Thoracic aorta (tissue), 2 donors: ENCODE measurements at regions not wholly inside any gene's neighbourhood (a gene's known extent, or its start where the extent isn't known, plus 50 kb on each side); places are given as distances from the start of the nearest gene placed in this dataset.

Experiments used
- ATAC-seq: fragments of 150-250 bp; one replicate; pipeline ENCODE4 v1.8.0; 2017; ENCODE audit warnings: low read depth; ENCODE audit not compliant: insufficient number of reproducible peaks, low FRiP score
- DNase-seq: peaks from one replicate; pipeline ENCODE4 v3.0.0-alpha.2; 2020; ENCODE audit warnings: low spot score
- H3K27ac ChIP-seq, 2 donors: fragments of 200-600 bp; sonication (generic); 1 replicate in 1 of 2; 2 replicates in 1 of 2; pipeline ENCODE4 v1.5.1; 2016; ENCODE audit warnings: mild to moderate bottlenecking in 2 of 2, moderate library complexity in 2 of 2
- H3K27me3 ChIP-seq: fragments of 200-600 bp; sonication (generic); replicated peaks from 2 replicates; pipeline ENCODE4 v1.6.0; 2016; ENCODE audit warnings: mild to moderate bottlenecking; ENCODE audit not compliant: insufficient read depth
- H3K36me3 ChIP-seq: fragments of 200-600 bp; sonication (generic); one replicate; pipeline ENCODE4 v1.5.1; 2016
- H3K4me1 ChIP-seq, 2 donors: fragments of 200-600 bp; sonication (generic); 1 replicate in 1 of 2; 2 replicates in 1 of 2; pipeline versions ENCODE4 v1.5.1 to v1.6.0; 2016; ENCODE audit warnings: low read depth in 2 of 2, mild to moderate bottlenecking in 1 of 2; ENCODE audit not compliant: control insufficient read depth in 1 of 2
- H3K4me3 ChIP-seq: fragments of 200-600 bp; sonication (generic); 2 replicates; pipeline ENCODE4 v1.5.1; 2016; ENCODE audit warnings: mild to moderate bottlenecking
- H3K9me3 ChIP-seq: fragments of 200-600 bp; sonication (generic); 2 replicates; pipeline ENCODE4 v1.5.1; 2016
- CTCF ChIP-seq: fragments of 200-600 bp; sonication (generic); IDR thresholded peaks from one replicate; pipeline ENCODE4 v1.5.1; 2019; ENCODE audit warnings: antibody characterized with exemption

- Histone ChIP-seq H3K36me3 (no peaks in the 10 kb centered on the region), H3K27me3 (no peaks in the 10 kb centered on the region), H3K4me3 (no peak overlapping the region), H3K9me3 (no peaks in the 10 kb centered on the region), H3K27ac (no peak overlapping the region), H3K4me1 (peaks cover 0 to 5% of the 10 kb centered on the region in 2 donors)
- no peak for DNase-seq
- no peak for TF ChIP-seq CTCF
- ATAC-seq: no peak
These were observed 306.2 kb downstream of the TEX29 start for GRCh38 chr13:111626371-111627305.

- Histone ChIP-seq H3K4me1 (peaks cover 0 to 5% of the 10 kb centered on the region in 2 donors), H3K4me3 (no peak overlapping the region), H3K27ac (no peak overlapping the region), H3K27me3 (no peaks in the 10 kb centered on the region), H3K9me3 (no peaks in the 10 kb centered on the region), H3K36me3 (no peaks in the 10 kb centered on the region)
- ATAC-seq (no peak), DNase-seq (no peak)
- TF ChIP-seq CTCF: no peak
These were observed 307.2 kb downstream of the TEX29 start for GRCh38 chr13:111627596-111627995.

GRCh38 chr13:111629016-111629415 is 308.6 kb downstream of the TEX29 start:
- DNase-seq (no peak), ATAC-seq (no peak)
- Histone ChIP-seq H3K36me3 (no peaks in the 10 kb centered on the region), H3K4me1 (peaks cover 0 to 5% of the 10 kb centered on the region in 2 donors), H3K27me3 (no peaks in the 10 kb centered on the region), H3K27ac (no peak overlapping the region), H3K4me3 (no peak overlapping the region), H3K9me3 (no peaks in the 10 kb centered on the region)
- no peak for TF ChIP-seq CTCF

- TF ChIP-seq CTCF: no peak
- no peak overlapping the region for H3K27ac ChIP-seq
- no peak overlapping the region for H3K4me3 ChIP-seq
- H3K4me1 ChIP-seq: peaks cover 0 to 5% of the 10 kb centered on the region in 2 donors
- H3K9me3 ChIP-seq: no peaks in the 10 kb centered on the region
- no peaks in the 10 kb centered on the region for H3K27me3 ChIP-seq
- ATAC-seq (no peak), DNase-seq (no peak)
- no peaks in the 10 kb centered on the region for H3K36me3 ChIP-seq
These were observed 309.0 kb downstream of the TEX29 start for GRCh38 chr13:111629457-111629856.

GRCh38 chr13:111629926-111630325 is 309.5 kb downstream of the TEX29 start:
- DNase-seq: no peak
- ATAC-seq: no peak
- H3K27me3 ChIP-seq: no peaks in the 10 kb centered on the region
- H3K4me1 ChIP-seq: peaks cover 0 to 5% of the 10 kb centered on the region in 2 donors
- no peaks in the 10 kb centered on the region for H3K36me3 ChIP-seq
- no peaks in the 10 kb centered on the region for H3K9me3 ChIP-seq
- H3K4me3 ChIP-seq: no peak overlapping the region
- no peak overlapping the region for H3K27ac ChIP-seq
- TF ChIP-seq CTCF: no peak
